ENCODE measurements at regions not wholly inside any gene's neighbourhood (a gene's known extent, or its start where the extent isn't known, plus 50 kb on each side); places are given as distances from the start of the nearest gene placed in this dataset.

- no peak for TF ChIP-seq CTCF (IDR thresholded peaks at IDR 0.05)
- H3K9me3 ChIP-seq, result no peaks in the 10 kb centered on the region
- H3K4me1 ChIP-seq (ENCODE audit: low read depth), result no peaks in the 10 kb centered on the region
- no peak for ATAC-seq
- intact Hi-C loops (cut with DNase I, micrococcal nuclease), result no loop called here
- DNase-seq, result no peak
- no peaks in the 10 kb centered on the region for H3K36me3 ChIP-seq (ENCODE audit: low read depth)
- no peak overlapping the region for H3K4me3 ChIP-seq
Observed at GRCh38 chr13:47114030-47114429, 217.2 kb upstream of the HTR2A start.

- Histone ChIP-seq H3K4me3 (no peak overlapping the region), H3K4me1 (ENCODE audit: low read depth) (no peaks in the 10 kb centered on the region), H3K36me3 (ENCODE audit: low read depth) (no peaks in the 10 kb centered on the region), H3K9me3 (no peaks in the 10 kb centered on the region)
- ATAC-seq, result no peak
- intact Hi-C loops (cut with DNase I, micrococcal nuclease), result no loop called here
- no peak for TF ChIP-seq CTCF (IDR thresholded peaks at IDR 0.05)
- no peak for DNase-seq
Observed at GRCh38 chr13:47112903-47113299, 216.0 kb upstream of the HTR2A start.

GRCh38 chr13:47112205-47112902 lies 215.5 kb upstream of the HTR2A start:
- TF ChIP-seq CTCF (IDR thresholded peaks at IDR 0.05), result no peak
- Histone ChIP-seq H3K36me3 (ENCODE audit: low read depth) (no peaks in the 10 kb centered on the region), H3K9me3 (no peaks in the 10 kb centered on the region), H3K4me3 (no peak overlapping the region), H3K4me1 (ENCODE audit: low read depth) (no peaks in the 10 kb centered on the region)
- ATAC-seq (no peak), DNase-seq (no peak)
- intact Hi-C loops (cut with DNase I, micrococcal nuclease), result no loop called here

- H3K36me3 ChIP-seq (ENCODE audit: low read depth), result no peaks in the 10 kb centered on the region
- no peak overlapping the region for H3K4me3 ChIP-seq
- no peak for TF ChIP-seq CTCF (IDR thresholded peaks at IDR 0.05)
- intact Hi-C loops (cut with DNase I, micrococcal nuclease), result no loop called here
- H3K9me3 ChIP-seq, result no peaks in the 10 kb centered on the region
- H3K4me1 ChIP-seq (ENCODE audit: low read depth), result no peaks in the 10 kb centered on the region
- DNase-seq (no peak), ATAC-seq (no peak)
Observed at GRCh38 chr13:47111499-47111898, 214.6 kb upstream of the HTR2A start.

GRCh38 chr13:47110833-47111240 lies 214.0 kb upstream of the HTR2A start:
- H3K9me3 ChIP-seq, result no peaks in the 10 kb centered on the region
- DNase-seq (no peak), ATAC-seq (no peak)
- no peaks in the 10 kb centered on the region for H3K36me3 ChIP-seq (ENCODE audit: low read depth)
- no peak overlapping the region for H3K4me3 ChIP-seq
- TF ChIP-seq CTCF (IDR thresholded peaks at IDR 0.05), result no peak
- intact Hi-C loops (cut with DNase I, micrococcal nuclease), result no loop called here
- H3K4me1 ChIP-seq (ENCODE audit: low read depth), result no peaks in the 10 kb centered on the region

GRCh38 chr13:47110141-47110540 lies 213.3 kb upstream of the HTR2A start:
- H3K36me3 ChIP-seq (ENCODE audit: low read depth), result no peaks in the 10 kb centered on the region
- no peaks in the 10 kb centered on the region for H3K4me1 ChIP-seq (ENCODE audit: low read depth)
- intact Hi-C loops (cut with DNase I, micrococcal nuclease), result no loop called here
- TF ChIP-seq CTCF (IDR thresholded peaks at IDR 0.05), result no peak
- no peaks in the 10 kb centered on the region for H3K9me3 ChIP-seq
- ATAC-seq (no peak), DNase-seq (no peak)
- H3K4me3 ChIP-seq, result no peak overlapping the region
